Stimulated activated CD4-positive, alpha-beta T cell treated with anti-CD3 and anti-CD28 coated beads, Interleukin-2, amount 100 ng/mL, for 24 hours (primary cell): ENCODE measurements at regions not wholly inside any gene's neighbourhood (a gene's known extent, or its start where the extent isn't known, plus 50 kb on each side); places are given as distances from the start of the nearest gene placed in this dataset.
"Not testable (repeated sequence)": the region's sequence is repeated elsewhere in the genome, so short reads cannot be mapped to it uniquely, and the experiment has no call there.

Experiments
- DNase-seq, 2 donors: peaks; one replicate each; pipeline ENCODE4 v3.0.0-alpha.2; 2020

DNA sequence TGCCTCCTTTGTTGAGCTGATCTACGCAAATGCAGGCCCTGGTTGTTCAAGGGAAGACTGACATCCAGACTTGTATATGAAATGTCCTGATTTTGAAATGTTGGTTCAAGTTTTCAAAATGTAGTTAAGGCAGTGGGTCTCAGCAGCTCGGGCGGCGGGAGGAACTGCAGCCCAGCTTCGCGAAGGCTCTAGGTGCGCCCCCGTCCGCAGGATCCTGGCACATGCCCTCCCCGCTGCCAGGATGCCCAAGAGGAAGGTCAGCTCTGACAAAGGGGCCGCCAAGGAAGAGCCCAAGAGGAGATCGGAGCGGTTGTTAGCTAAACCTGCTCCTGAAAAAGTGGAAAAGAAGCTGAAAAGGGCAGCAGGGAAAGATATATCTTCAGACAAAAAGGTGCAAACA, 1310.1 kb downstream of the ADGRL3 start:
- DNase-seq, result no peak

- no peak for DNase-seq
Observed at GRCh38 chr4:62500296-62500695, 1300.2 kb downstream of the ADGRL3 start.

GRCh38 chr4:62495032-62495431, 1294.9 kb downstream of the ADGRL3 start:
- DNase-seq, result no peak

- DNase-seq, result not testable (repeated sequence)
Observed at GRCh38 chr4:62491756-62492155, 1291.6 kb downstream of the ADGRL3 start.

DNA sequence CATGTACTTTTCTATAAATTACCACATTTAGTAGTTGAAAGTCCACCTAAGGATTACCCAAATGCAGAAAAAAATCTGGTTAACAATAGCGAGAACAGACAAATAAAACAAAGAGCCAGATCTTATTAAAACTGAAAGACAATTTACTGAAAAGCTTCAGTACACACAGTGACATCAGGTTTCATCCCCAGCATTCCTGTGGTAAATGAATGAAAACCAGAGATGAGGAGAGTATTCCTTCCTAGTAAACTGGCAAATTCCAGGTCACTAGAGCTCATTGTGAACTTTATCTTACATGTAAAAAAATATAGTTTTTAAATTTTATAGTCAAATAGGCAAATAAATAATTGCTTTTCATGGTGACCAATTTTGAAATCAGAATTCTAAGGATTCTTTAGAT, 1290.5 kb downstream of the ADGRL3 start:
- DNase-seq, result no peak

GRCh38 chr4:62487016-62487415, 1286.9 kb downstream of the ADGRL3 start:
- no peak for DNase-seq

GRCh38 chr4:62484357-62484756, 1284.2 kb downstream of the ADGRL3 start:
- no peak for DNase-seq

DNA sequence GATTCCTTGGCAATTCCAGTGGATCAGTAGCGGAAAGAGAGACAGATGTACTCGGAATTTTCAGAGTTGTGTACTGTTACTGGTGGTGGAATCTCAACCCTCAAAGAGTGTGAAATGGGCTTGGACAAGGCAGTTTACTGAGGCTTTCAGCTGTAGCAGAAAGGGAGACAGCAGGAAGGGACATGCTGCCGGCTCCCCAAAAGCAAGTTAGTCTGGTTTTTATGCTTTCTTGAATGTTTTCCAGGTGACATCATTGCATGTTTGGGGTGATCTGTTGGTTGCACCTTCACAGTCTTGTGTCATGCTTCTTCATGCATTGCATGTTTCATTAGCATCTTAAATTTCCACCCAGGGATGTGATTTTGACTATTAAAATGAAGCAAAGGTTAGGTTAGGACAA, 1282.2 kb downstream of the ADGRL3 start:
- DNase-seq, result no peak

GRCh38 chr4:62475596-62475995, 1275.5 kb downstream of the ADGRL3 start:
- no peak for DNase-seq

DNA sequence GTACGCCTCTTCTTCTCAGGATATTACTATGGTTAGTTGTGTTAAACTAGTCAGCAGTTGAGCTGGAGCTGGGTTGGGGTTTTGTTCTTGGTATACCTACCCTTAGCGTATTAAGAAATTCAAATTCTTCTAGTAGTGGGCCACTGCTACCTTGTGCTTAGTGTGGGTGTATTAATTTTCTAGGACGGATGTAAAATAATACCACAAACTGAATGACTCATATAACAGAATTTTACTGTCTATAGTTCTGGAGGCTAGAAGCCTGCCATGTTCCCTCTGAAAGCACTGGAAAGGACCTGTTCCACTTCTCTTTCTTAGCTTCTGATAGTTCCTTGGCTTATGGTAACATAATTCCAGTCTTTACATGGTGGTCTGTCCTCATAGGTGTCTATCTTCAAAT, 1274.7 kb downstream of the ADGRL3 start:
- no peak for DNase-seq

DNA sequence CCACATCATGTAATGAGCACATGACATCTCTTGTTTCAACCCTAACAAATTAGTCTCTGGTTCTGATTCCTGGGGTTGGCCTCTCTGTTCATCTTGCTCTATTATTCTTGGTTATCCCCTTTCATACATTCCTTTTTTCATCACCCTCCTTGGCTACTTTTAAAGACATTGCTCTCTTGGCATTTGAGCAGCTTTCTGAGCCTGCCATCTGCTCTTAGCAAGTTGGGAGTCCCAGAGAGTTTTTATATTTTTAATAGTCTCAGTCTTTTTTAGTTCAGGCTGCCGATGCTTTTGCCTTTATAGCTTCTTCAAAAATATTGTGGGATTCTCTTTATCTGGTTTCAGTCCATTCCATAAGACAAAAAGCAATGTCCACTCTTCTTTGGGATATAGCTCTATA, 1270.9 kb downstream of the ADGRL3 start:
- DNase-seq, result no peak

- no peak for DNase-seq
Observed at GRCh38 chr4:62470421-62470983, 1270.4 kb downstream of the ADGRL3 start.

DNA sequence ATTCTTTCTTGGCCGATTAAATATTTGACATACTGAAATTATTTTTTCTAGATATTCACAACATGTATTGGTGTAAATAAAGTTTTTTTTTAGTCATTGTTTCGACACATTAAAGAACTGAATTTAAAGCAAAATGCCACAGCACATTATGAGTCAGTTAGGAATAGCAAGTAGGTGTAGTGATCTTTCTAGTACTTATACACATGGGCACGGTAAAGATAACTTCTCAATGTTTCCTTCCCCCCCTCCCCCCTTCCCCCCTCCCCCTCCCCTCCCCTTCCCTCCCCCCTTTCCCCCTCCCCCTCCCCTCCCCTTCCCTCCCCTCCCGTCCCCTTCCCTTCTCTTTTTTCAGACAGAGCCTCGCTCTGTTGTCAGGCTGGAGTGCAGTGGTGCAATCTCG, 1269.9 kb downstream of the ADGRL3 start:
- DNase-seq, result no peak

GRCh38 chr4:62461961-62462360, 1261.8 kb downstream of the ADGRL3 start:
- no peak for DNase-seq

GRCh38 chr4:62460329-62460728, 1260.2 kb downstream of the ADGRL3 start:
- DNase-seq, result no peak

GRCh38 chr4:62457356-62457755, 1257.2 kb downstream of the ADGRL3 start:
- no peak for DNase-seq

DNA sequence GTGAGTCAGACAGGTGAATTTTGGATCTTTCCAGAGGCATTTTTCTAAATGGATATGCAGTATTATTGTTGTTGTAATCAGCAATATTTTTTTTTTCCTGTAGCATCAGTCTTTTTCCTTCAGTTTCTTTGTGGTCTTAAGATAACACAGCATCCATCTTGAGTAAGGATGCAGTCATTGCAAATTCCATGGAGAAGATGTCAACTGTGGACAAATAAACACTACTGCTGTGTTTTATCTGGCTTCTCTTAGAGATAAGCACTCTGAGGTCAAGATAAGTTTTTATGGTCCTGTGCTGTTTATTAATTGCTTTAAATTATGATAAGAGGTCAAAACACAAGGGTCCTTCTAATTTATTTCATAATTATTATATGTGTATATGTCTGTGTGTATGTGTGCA, 1255.7 kb downstream of the ADGRL3 start:
- DNase-seq, result no peak

DNA sequence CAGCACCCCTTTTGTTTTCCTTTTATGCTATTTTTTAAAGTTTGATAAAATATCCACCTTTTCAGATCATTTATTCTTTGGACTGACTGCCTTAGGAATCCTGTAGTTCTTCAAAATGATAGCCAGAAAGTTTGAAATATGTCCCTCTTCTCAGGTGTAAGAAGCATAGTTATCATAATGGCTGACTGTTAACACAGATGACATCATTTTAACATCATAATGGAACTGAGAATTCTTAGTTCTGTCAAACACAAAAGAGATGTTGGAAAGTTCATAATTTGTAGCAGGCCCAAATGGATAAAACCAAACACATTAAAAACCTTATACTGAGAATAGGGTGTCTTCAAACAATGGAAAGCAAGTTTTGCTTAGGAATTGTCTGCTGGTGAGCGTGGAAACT, 1254.4 kb downstream of the ADGRL3 start:
- no peak for DNase-seq

DNA sequence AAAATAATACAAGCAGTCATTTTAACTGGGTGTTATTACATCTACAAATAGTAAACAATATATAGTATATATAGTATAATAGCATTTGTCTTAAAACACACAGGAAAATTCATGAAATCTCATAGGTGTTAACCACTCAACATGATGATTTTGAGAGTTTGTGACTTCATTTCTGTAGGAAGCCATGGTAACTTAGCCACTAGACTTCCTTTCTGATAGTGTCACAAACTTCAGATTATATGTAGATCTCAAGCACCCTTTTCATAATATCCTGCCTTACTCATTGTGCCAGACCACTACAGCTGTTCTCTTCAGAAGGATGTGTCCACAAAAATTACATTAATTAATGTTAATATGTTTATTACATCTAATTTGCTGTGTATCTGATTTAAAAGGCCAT, 1250.6 kb downstream of the ADGRL3 start:
- DNase-seq, result no peak

- DNase-seq, result no peak
Observed at GRCh38 chr4:62449538-62449937, 1249.4 kb downstream of the ADGRL3 start.

DNA sequence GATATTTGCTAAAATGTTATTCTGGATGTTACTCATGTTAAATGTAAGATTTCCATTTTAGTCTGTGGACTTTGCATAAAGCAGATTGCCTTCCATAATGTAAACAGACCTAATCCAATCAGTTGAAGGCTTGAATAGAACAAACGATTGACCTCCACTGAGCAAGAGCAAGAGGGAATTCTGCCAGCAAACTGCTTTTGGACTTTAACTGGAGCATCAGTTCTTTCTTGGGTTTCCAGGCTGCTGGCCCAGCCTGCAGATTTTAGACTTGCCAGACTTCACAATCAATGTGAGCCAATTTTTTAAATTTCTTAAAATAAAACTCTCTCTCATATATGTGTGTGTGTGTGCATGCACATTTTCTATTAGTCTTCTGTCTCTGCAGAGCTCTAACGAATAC, 1248.8 kb downstream of the ADGRL3 start:
- no peak for DNase-seq

DNA sequence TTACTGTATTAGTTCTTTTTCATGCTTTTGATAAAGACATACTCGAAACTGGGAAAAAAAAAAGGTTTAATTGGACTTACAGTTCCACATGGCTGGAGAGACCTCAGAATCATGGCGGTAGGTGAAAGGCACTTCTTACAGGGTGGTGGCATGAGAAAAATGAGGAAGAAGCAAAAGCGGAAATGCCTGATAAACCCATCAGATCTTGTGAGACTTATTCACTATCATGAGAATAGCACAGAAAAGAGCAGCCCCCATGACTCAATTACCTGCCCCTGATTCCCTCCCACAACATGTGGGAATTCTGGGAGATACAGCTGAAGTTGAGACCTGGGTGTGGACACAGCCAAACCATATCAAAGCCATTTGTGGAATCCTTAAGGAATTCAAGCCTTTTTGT, 1238.9 kb downstream of the ADGRL3 start:
- no peak for DNase-seq

GRCh38 chr4:62434921-62435320, 1234.8 kb downstream of the ADGRL3 start:
- DNase-seq, result no peak

- not testable (repeated sequence) for DNase-seq
Observed at GRCh38 chr4:62431513-62432231, 1231.5 kb downstream of the ADGRL3 start.

DNA sequence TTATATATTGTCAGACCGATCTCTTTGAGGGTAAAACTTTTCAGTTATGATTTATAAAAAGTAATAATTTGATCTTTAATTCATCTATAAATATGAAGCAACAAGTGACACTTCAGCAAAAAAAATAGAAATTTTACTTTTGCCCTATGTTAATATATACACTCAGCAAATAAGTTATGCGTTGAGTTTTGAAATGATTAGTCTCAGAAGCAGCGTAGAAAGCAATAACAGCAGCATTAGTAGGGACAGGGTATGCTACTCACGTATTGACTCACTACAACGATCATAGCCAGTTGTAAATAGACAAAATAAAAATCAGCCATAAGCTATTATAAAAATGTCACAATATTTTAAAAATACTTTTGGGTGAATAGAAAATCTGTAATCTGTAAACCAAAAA, 1229.2 kb downstream of the ADGRL3 start:
- no peak for DNase-seq
